HUES48 (cell line): ENCODE measurements at regions not wholly inside any gene's neighbourhood (a gene's known extent, or its start where the extent isn't known, plus 50 kb on each side); places are given as distances from the start of the nearest gene placed in this dataset.

ENCODE experiments used
- H3K27ac ChIP-seq: one replicate; pipeline ENCODE4 v1.7.0; 2013; ENCODE audit warnings: low read depth, low read length, inconsistent platforms
- H3K27me3 ChIP-seq: 2 replicates; pipeline ENCODE4 v1.6.1; 2013; ENCODE audit warnings: mild to moderate bottlenecking, low read length; ENCODE audit not compliant: control insufficient read depth, insufficient read depth
- H3K36me3 ChIP-seq: 2 replicates; pipeline ENCODE4 v1.6.1; 2013; ENCODE audit warnings: low read length; ENCODE audit not compliant: control insufficient read depth, insufficient read depth
- H3K4me1 ChIP-seq: 2 replicates; pipeline ENCODE4 v1.6.1; 2013; ENCODE audit warnings: mild to moderate bottlenecking, low read length; ENCODE audit not compliant: control insufficient read depth, insufficient read depth
- H3K4me3 ChIP-seq: 2 replicates; pipeline ENCODE4 v1.5.1; 2013; ENCODE audit warnings: mild to moderate bottlenecking, low read depth, low read length
- H3K9ac ChIP-seq: 2 replicates; pipeline ENCODE4 v1.6.1; 2013; ENCODE audit warnings: mild to moderate bottlenecking, low read depth, low read length, moderate library complexity
- H3K9me3 ChIP-seq: 2 replicates; pipeline ENCODE4 v1.6.1; 2013; ENCODE audit warnings: low read length; ENCODE audit not compliant: control insufficient read depth, insufficient read depth

DNA sequence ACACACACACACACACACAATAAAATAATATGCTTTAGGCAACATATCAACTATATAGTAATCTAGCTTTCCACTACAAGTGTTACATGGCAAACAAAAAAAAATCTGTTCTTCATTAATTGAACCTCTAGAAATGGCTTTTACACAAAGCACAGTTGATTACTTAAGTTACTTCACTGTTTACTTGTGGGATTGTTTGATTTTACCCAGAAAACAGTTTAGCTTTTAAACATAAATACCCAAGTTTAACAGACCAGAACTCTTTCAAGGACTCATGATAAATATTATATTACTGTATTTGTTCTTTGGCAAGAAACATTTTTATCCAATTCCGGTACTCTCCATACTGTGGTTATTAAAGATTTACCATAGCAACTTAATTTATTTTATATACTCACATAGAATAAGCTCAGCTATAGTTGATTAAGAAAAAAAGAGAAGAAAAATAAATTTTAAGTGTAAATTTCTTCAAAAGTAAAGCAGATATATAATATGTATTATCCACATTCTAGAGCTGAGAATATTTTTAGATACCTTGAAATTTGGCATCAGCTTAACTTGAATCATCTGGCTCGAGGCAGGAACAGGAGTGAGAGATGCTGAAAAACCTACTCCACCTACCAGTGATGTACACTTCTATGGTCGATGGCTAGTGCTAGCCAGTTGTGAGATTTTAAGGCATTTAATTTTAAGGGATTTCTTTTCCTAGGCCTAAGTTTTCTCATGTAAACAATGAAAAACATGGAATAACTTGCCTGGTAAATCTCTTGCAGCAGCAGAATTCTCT, 126.0 kb downstream of the BTG1 start:
- H3K27me3 ChIP-seq: no peaks in the 10 kb centered on the region
- no peaks in the 10 kb centered on the region for H3K36me3 ChIP-seq
- H3K27ac ChIP-seq: no peak overlapping the region
- no peak overlapping the region for H3K9ac ChIP-seq
- peaks cover 17% of the 10 kb centered on the region for H3K4me1 ChIP-seq
- H3K9me3 ChIP-seq: no peaks in the 10 kb centered on the region
- H3K4me3 ChIP-seq: no peak overlapping the region

- H3K27ac ChIP-seq: no peak overlapping the region
- no peaks in the 10 kb centered on the region for H3K36me3 ChIP-seq
- no peak overlapping the region for H3K4me3 ChIP-seq
- no peaks in the 10 kb centered on the region for H3K9me3 ChIP-seq
- H3K4me1 ChIP-seq: no peaks in the 10 kb centered on the region
- H3K9ac ChIP-seq: no peak overlapping the region
- no peaks in the 10 kb centered on the region for H3K27me3 ChIP-seq
Measured at GRCh38 chr12:92012691-92013090, 133.0 kb downstream of the BTG1 start.

DNA sequence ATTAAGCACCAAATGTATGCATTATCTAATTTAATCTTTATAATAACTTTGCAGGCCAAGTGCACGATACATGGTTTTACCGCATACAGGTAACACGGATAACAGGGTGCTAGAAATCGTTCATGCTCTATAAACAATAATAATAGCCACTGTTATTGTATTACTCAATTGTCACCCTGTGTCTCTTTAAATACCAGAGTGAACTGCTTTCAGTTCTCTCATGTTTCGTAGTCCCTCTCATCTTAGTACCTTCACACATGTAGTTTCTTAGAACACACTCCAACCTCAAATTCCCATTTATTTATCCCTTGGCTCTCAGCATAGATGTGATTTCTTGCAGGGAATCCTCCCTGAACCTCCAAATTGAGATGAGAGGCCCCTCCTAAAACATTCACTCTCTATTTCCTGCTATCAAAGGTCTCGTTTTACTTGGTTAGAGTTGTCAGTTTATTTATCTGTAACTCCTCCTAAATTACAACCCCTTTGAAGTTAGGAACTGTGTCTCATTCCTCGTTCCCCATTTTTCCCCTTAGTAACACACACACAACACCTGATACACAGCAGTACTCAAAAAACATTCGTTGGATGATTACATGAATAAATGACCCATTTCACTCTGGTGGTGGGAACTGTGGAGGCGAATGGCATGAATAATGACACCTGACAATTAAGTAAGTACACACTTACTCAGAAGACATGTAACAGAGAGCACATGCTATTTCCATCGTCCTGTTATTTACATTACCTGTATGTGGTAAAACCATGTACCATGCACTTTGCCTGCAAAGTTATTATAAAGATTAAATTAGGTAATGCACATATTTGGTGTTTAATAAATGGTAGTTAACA, 134.6 kb downstream of the BTG1 start:
- no peak overlapping the region for H3K9ac ChIP-seq
- H3K36me3 ChIP-seq: no peaks in the 10 kb centered on the region
- H3K9me3 ChIP-seq: no peaks in the 10 kb centered on the region
- no peaks in the 10 kb centered on the region for H3K27me3 ChIP-seq
- H3K27ac ChIP-seq: no peak overlapping the region
- no peak overlapping the region for H3K4me3 ChIP-seq
- no peaks in the 10 kb centered on the region for H3K4me1 ChIP-seq

DNA sequence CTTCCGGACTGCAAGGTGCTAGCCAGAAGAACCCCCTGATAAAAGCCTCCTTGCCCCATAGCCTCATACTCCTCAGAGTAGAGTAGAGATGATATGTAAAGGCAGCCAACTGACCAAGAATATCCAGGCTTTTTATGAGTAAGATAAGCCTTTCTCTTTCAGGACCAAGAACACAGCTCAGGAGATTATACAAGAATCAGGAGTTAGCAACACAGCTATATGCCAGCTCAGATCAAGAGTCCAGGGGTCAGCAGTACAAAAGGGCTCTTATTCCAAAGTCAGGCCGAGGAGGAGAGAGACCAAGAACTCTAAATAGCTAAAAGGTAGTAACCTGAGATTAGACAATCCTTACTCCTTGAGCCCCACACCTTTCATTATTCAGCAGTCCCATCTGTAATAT, 135.3 kb downstream of the BTG1 start:
- Histone ChIP-seq H3K4me1 (no peaks in the 10 kb centered on the region), H3K9me3 (no peaks in the 10 kb centered on the region), H3K27ac (no peak overlapping the region), H3K9ac (no peak overlapping the region), H3K4me3 (no peak overlapping the region), H3K36me3 (no peaks in the 10 kb centered on the region), H3K27me3 (no peaks in the 10 kb centered on the region)

DNA sequence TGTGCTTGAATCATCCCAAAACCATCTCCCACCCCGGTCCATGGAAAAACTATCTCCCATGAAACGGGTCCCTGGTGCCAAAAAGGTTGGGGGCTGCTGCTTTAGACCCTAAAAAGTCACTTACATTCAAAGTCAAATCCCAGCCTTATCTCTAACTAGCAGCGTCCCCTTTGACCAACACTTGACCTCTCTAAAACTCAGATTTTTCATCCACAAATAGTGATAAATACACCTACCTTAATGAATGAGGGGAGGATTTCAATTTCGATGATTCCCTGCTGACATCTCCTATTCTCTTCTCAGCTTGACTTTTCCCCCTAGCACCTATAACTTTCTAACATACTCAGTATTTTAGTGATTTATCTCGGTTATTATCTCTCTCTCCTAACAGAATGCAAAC, 137.3 kb downstream of the BTG1 start:
- Histone ChIP-seq H3K36me3 (no peaks in the 10 kb centered on the region), H3K27ac (no peak overlapping the region), H3K9ac (no peak overlapping the region), H3K9me3 (no peaks in the 10 kb centered on the region), H3K4me1 (no peaks in the 10 kb centered on the region), H3K27me3 (no peaks in the 10 kb centered on the region), H3K4me3 (no peak overlapping the region)

GRCh38 chr12:92007787-92008186, 137.9 kb downstream of the BTG1 start:
- Histone ChIP-seq H3K4me3 (no peak overlapping the region), H3K4me1 (no peaks in the 10 kb centered on the region), H3K9me3 (no peaks in the 10 kb centered on the region), H3K9ac (no peak overlapping the region), H3K27ac (no peak overlapping the region), H3K36me3 (no peaks in the 10 kb centered on the region), H3K27me3 (no peaks in the 10 kb centered on the region)

DNA sequence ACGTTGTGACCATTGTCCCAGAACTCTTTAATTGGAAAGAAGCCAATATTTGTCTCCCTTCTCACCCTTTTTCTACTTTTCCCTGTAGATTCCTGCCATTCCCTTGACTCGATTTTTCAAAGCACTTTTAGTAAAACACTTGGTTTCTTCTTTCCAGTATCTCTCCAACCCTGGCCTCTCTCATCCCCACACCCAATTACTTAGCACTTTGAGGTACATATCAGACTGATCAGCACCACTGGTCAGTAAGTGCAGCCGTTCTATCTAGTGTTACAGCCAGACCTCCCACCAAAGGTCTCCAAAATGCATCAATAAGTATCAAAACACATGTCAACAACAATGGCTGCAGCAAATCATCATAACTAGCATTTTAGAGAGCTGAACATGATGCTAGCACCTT, 141.9 kb downstream of the BTG1 start:
- no peak overlapping the region for H3K27ac ChIP-seq
- no peaks in the 10 kb centered on the region for H3K4me1 ChIP-seq
- H3K27me3 ChIP-seq: no peaks in the 10 kb centered on the region
- no peak overlapping the region for H3K4me3 ChIP-seq
- no peaks in the 10 kb centered on the region for H3K36me3 ChIP-seq
- H3K9me3 ChIP-seq: no peaks in the 10 kb centered on the region
- no peak overlapping the region for H3K9ac ChIP-seq

DNA sequence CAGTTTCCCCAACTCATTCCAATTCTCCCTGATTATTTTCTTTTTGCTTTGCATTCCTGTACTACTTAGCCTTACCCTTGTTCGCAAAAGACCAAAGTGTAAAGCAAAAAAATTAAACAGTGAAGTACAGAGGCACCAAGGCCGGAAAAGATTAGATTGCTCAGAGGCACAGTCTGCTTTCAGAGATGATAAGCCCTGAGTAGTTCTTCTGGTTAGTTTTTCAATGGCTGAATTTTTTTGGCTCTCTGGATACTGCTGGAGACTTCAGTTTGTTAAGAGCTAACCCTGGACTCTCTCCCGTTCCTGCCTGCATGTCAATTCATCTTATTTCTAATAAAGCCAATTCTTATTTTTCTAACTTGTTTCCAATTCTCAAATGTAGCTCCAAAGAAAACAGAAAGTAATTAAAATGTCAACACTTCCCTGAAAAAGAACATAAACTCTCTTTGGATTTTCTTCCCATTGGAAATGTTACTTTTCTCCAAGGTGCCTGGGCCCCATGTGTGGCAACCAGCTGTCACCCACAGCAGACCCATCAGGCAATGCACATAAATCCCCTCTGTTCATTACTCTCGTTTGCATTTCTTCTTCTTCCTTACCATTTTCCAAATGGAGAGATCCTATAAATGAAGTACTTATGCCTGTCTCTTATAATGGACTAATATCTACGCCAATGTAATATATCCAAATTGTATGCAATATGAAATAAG, 142.8 kb downstream of the BTG1 start:
- H3K4me1 ChIP-seq: no peaks in the 10 kb centered on the region
- no peak overlapping the region for H3K27ac ChIP-seq
- no peaks in the 10 kb centered on the region for H3K9me3 ChIP-seq
- H3K27me3 ChIP-seq: no peaks in the 10 kb centered on the region
- no peak overlapping the region for H3K9ac ChIP-seq
- H3K36me3 ChIP-seq: no peaks in the 10 kb centered on the region
- H3K4me3 ChIP-seq: no peak overlapping the region

GRCh38 chr12:92002195-92002649, 143.4 kb downstream of the BTG1 start:
- Histone ChIP-seq H3K9ac (no peak overlapping the region), H3K4me3 (no peak overlapping the region), H3K27me3 (no peaks in the 10 kb centered on the region), H3K4me1 (no peaks in the 10 kb centered on the region), H3K36me3 (no peaks in the 10 kb centered on the region), H3K27ac (no peak overlapping the region), H3K9me3 (no peaks in the 10 kb centered on the region)

- H3K36me3 ChIP-seq: no peaks in the 10 kb centered on the region
- H3K4me3 ChIP-seq: no peak overlapping the region
- H3K27ac ChIP-seq: no peak overlapping the region
- no peak overlapping the region for H3K9ac ChIP-seq
- H3K27me3 ChIP-seq: no peaks in the 10 kb centered on the region
- H3K4me1 ChIP-seq: no peaks in the 10 kb centered on the region
- H3K9me3 ChIP-seq: no peaks in the 10 kb centered on the region
Measured at GRCh38 chr12:92000597-92000996, 145.0 kb downstream of the BTG1 start.

DNA sequence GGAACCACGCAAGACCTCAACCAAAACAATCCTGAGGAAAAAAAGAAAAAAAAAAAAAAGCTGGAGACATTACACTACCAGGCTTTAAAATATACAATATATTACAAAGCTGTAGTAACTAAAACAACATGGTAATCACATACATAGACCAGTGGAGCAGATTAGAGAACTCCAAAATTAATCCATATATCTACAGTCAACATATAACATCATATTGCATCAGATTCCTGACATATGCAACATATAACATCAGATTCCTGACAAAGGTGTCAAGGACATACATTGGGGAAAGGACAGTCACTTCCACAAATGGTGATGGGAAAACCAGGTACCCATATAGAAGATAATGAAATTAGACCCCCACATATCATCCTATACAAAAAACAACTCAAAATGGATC, 145.8 kb downstream of the BTG1 start:
- no peak overlapping the region for H3K27ac ChIP-seq
- no peaks in the 10 kb centered on the region for H3K9me3 ChIP-seq
- no peak overlapping the region for H3K9ac ChIP-seq
- H3K36me3 ChIP-seq: no peaks in the 10 kb centered on the region
- H3K4me3 ChIP-seq: no peak overlapping the region
- no peaks in the 10 kb centered on the region for H3K27me3 ChIP-seq
- no peaks in the 10 kb centered on the region for H3K4me1 ChIP-seq
